ENCODE measurements at regions not wholly inside any gene's neighbourhood (a gene's known extent, or its start where the extent isn't known, plus 50 kb on each side); places are given as distances from the start of the nearest gene placed in this dataset.

GRCh38 chr4:27828843-27829242 is 968.2 kb downstream of the STIM2 start:
- Histone ChIP-seq H3K27ac (ENCODE audit: low read depth in 2 of 2, low read length in 2 of 2) (no peak overlapping the region), H3K4me1 (ENCODE audit: control insufficient read depth in 2 of 3, insufficient read depth in 2 of 3, low read depth in 1 of 3, low read length in 3 of 3) (no peaks in the 10 kb centered on the region), H3K9me3 (ENCODE audit: control insufficient read depth in 2 of 3, insufficient read depth in 1 of 3, low read length in 3 of 3) (no peaks in the 10 kb centered on the region), H3K4me3 (ENCODE audit: low read length in 3 of 3) (no peak overlapping the region), H3K36me3 (ENCODE audit: control insufficient read depth in 2 of 3, insufficient read depth in 3 of 3, low read length in 3 of 3) (no peaks in the 10 kb centered on the region), H3K27me3 (ENCODE audit: control insufficient read depth, insufficient read depth, low read length) (no peaks in the 10 kb centered on the region), H3K9ac (ENCODE audit: low read length in 3 of 3) (no peak overlapping the region)
- no peak for DNase-seq
- FAIRE-seq, result no peak
- TF ChIP-seq CTCF (IDR thresholded peaks at IDR 0.05; ENCODE audit: borderline replicate concordance, extremely low read depth, insufficient read depth), result no peak
- intact Hi-C loops (cut with DNase I), result no loop called here

GRCh38 chr4:27830251-27830650 is 969.6 kb downstream of the STIM2 start:
- H3K27me3 ChIP-seq (ENCODE audit: control insufficient read depth, insufficient read depth, low read length), result no peaks in the 10 kb centered on the region
- FAIRE-seq (no peak), DNase-seq (peak in 3 of 5 donors; percentile 21 to 75 (median 70))
- H3K4me1 ChIP-seq (ENCODE audit: control insufficient read depth in 2 of 3, insufficient read depth in 2 of 3, low read depth in 1 of 3, low read length in 3 of 3), result no peaks in the 10 kb centered on the region
- H3K9ac ChIP-seq (ENCODE audit: low read length in 3 of 3), result no peak overlapping the region
- H3K9me3 ChIP-seq (ENCODE audit: control insufficient read depth in 2 of 3, insufficient read depth in 1 of 3, low read length in 3 of 3), result no peaks in the 10 kb centered on the region
- TF ChIP-seq CTCF (IDR thresholded peaks at IDR 0.05; ENCODE audit: borderline replicate concordance, extremely low read depth, insufficient read depth), result no peak
- H3K4me3 ChIP-seq (ENCODE audit: low read length in 3 of 3), result no peak overlapping the region
- no peaks in the 10 kb centered on the region for H3K36me3 ChIP-seq (ENCODE audit: control insufficient read depth in 2 of 3, insufficient read depth in 3 of 3, low read length in 3 of 3)
- H3K27ac ChIP-seq (ENCODE audit: low read depth in 2 of 2, low read length in 2 of 2), result no peak overlapping the region
- intact Hi-C loops (cut with DNase I), result no loop called here

GRCh38 chr4:27835851-27836250 is 975.2 kb downstream of the STIM2 start:
- intact Hi-C loops (cut with DNase I), result no loop called here
- no peak overlapping the region for H3K9ac ChIP-seq (ENCODE audit: low read length in 3 of 3)
- H3K27me3 ChIP-seq (ENCODE audit: control insufficient read depth, insufficient read depth, low read length), result no peaks in the 10 kb centered on the region
- no peaks in the 10 kb centered on the region for H3K9me3 ChIP-seq (ENCODE audit: control insufficient read depth in 2 of 3, insufficient read depth in 1 of 3, low read length in 3 of 3)
- FAIRE-seq, result no peak
- no peak for TF ChIP-seq CTCF (IDR thresholded peaks at IDR 0.05; ENCODE audit: borderline replicate concordance, extremely low read depth, insufficient read depth)
- H3K27ac ChIP-seq (ENCODE audit: low read depth in 2 of 2, low read length in 2 of 2), result no peak overlapping the region
- no peak overlapping the region for H3K4me3 ChIP-seq (ENCODE audit: low read length in 3 of 3)
- no peak for DNase-seq
- no peaks in the 10 kb centered on the region for H3K36me3 ChIP-seq (ENCODE audit: control insufficient read depth in 2 of 3, insufficient read depth in 3 of 3, low read length in 3 of 3)
- no peaks in the 10 kb centered on the region for H3K4me1 ChIP-seq (ENCODE audit: control insufficient read depth in 2 of 3, insufficient read depth in 2 of 3, low read depth in 1 of 3, low read length in 3 of 3)

GRCh38 chr4:27836523-27836922 is 975.9 kb downstream of the STIM2 start:
- no peak overlapping the region for H3K27ac ChIP-seq (ENCODE audit: low read depth in 2 of 2, low read length in 2 of 2)
- H3K27me3 ChIP-seq (ENCODE audit: control insufficient read depth, insufficient read depth, low read length), result no peaks in the 10 kb centered on the region
- intact Hi-C loops (cut with DNase I), result no loop called here
- no peak overlapping the region for H3K4me3 ChIP-seq (ENCODE audit: low read length in 3 of 3)
- no peak overlapping the region for H3K9ac ChIP-seq (ENCODE audit: low read length in 3 of 3)
- H3K36me3 ChIP-seq (ENCODE audit: control insufficient read depth in 2 of 3, insufficient read depth in 3 of 3, low read length in 3 of 3), result no peaks in the 10 kb centered on the region
- TF ChIP-seq CTCF (IDR thresholded peaks at IDR 0.05; ENCODE audit: borderline replicate concordance, extremely low read depth, insufficient read depth), result no peak
- H3K4me1 ChIP-seq (ENCODE audit: control insufficient read depth in 2 of 3, insufficient read depth in 2 of 3, low read depth in 1 of 3, low read length in 3 of 3), result no peaks in the 10 kb centered on the region
- DNase-seq (no peak), FAIRE-seq (no peak)
- H3K9me3 ChIP-seq (ENCODE audit: control insufficient read depth in 2 of 3, insufficient read depth in 1 of 3, low read length in 3 of 3), result no peaks in the 10 kb centered on the region
